IPS DF 6.9 (cell line): ENCODE measurements at regions not wholly inside any gene's neighbourhood (a gene's known extent, or its start where the extent isn't known, plus 50 kb on each side); places are given as distances from the start of the nearest gene placed in this dataset.

Experiments used
- DNase-seq: peaks from one replicate; pipeline ENCODE4 v3.0.0-alpha.2; 2013; ENCODE audit warnings: low read depth, low spot score
- H3K27ac ChIP-seq: one replicate; pipeline ENCODE4 v1.5.1; 2013; ENCODE audit warnings: low read length, control low read depth
- H3K27me3 ChIP-seq: 2 replicates; pipeline ENCODE4 v1.6.1; 2013; ENCODE audit warnings: mild to moderate bottlenecking, low read length; ENCODE audit not compliant: control insufficient read depth, insufficient read depth
- H3K36me3 ChIP-seq: 2 replicates; pipeline ENCODE4 v1.6.1; 2013; ENCODE audit warnings: low read length; ENCODE audit not compliant: control insufficient read depth, insufficient read depth
- H3K4me1 ChIP-seq: 2 replicates; pipeline ENCODE4 v1.6.1; 2013; ENCODE audit warnings: low read length; ENCODE audit not compliant: control insufficient read depth, insufficient read depth
- H3K4me3 ChIP-seq: 2 replicates; pipeline ENCODE4 v1.5.1; 2013; ENCODE audit warnings: mild to moderate bottlenecking, low read length
- H3K9me3 ChIP-seq: 2 replicates; pipeline ENCODE4 v1.6.1; 2013; ENCODE audit warnings: low read length, inconsistent platforms; ENCODE audit not compliant: control insufficient read depth, insufficient read depth
- WGBS: extraction: QIAGEN DNeasy Blood & Tissue Kit; methylation state at CpG from one replicate; pipeline ENCODE4 v1.1.7; 2013; ENCODE audit warnings: mixed read lengths, missing lambda C conversion rate; ENCODE audit not compliant: insufficient read length, insufficient coverage; 5-methylcytosine and 5-hydroxymethylcytosine counted together

DNA sequence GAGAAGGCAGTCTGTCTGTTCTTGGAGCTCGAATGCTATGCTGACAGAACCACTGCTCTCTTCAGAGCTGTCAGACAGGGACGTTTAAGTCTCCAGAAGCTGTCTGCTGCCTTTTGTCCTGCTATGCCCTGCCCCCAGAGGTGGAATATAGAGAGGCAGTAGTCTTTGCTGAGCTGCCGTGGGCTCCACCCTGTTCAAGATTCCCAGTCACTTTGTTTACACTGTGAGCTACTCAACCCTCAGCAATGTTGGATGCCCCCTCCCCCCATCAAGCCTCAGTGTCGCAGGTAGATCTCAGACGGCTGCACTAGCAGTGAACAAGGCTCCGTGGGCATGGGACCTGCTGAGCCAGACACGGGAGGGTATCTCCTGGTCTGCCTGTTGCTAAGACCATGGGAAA lies 344.2 kb downstream of the TMEM161B start:
- DNase-seq: no peak
- H3K4me1 ChIP-seq: no peaks in the 10 kb centered on the region
- WGBS: no CpG with 5 or more reads among the region's 7 CpGs
- H3K9me3 ChIP-seq: no peaks in the 10 kb centered on the region
- H3K36me3 ChIP-seq: no peaks in the 10 kb centered on the region
- H3K4me3 ChIP-seq: no peak overlapping the region
- H3K27ac ChIP-seq: no peak overlapping the region
- no peaks in the 10 kb centered on the region for H3K27me3 ChIP-seq

- H3K36me3 ChIP-seq: no peaks in the 10 kb centered on the region
- no peak overlapping the region for H3K4me3 ChIP-seq
- no peaks in the 10 kb centered on the region for H3K9me3 ChIP-seq
- WGBS: no CpG with 5 or more reads among the region's 4 CpGs
- no peak for DNase-seq
- no peaks in the 10 kb centered on the region for H3K27me3 ChIP-seq
- H3K27ac ChIP-seq: no peak overlapping the region
- no peaks in the 10 kb centered on the region; the same call in 1 of the 2 replicates for H3K4me1 ChIP-seq
Measured at GRCh38 chr5:87916320-87916719, 352.3 kb downstream of the TMEM161B start.

GRCh38 chr5:87912419-87912818 lies 356.2 kb downstream of the TMEM161B start:
- H3K27ac ChIP-seq: no peak overlapping the region
- no peaks in the 10 kb centered on the region for H3K27me3 ChIP-seq
- no peak for DNase-seq
- no peaks in the 10 kb centered on the region for H3K36me3 ChIP-seq
- H3K4me3 ChIP-seq: no peak overlapping the region
- no CpG with 5 or more reads among the region's 1 CpG for WGBS
- no peaks in the 10 kb centered on the region for H3K9me3 ChIP-seq
- peaks cover 3% of the 10 kb centered on the region; the same call in 1 of the 2 replicates for H3K4me1 ChIP-seq

- DNase-seq: peak; percentile 25
- WGBS: no CpG with 5 or more reads among the region's 2 CpGs
- Histone ChIP-seq H3K4me1 (peaks cover 3% of the 10 kb centered on the region; the same call in 1 of the 2 replicates), H3K27ac (no peak overlapping the region), H3K36me3 (no peaks in the 10 kb centered on the region), H3K9me3 (no peaks in the 10 kb centered on the region), H3K4me3 (no peak overlapping the region), H3K27me3 (no peaks in the 10 kb centered on the region)
Measured at GRCh38 chr5:87909382-87909781, 359.3 kb downstream of the TMEM161B start.

- Histone ChIP-seq H3K4me3 (no peak overlapping the region), H3K27me3 (no peaks in the 10 kb centered on the region), H3K27ac (no peak overlapping the region), H3K9me3 (no peaks in the 10 kb centered on the region), H3K4me1 (peaks cover 3% of the 10 kb centered on the region; the same call in 1 of the 2 replicates), H3K36me3 (no peaks in the 10 kb centered on the region)
- DNase-seq: no peak
Measured at GRCh38 chr5:87906962-87907361, 361.7 kb downstream of the TMEM161B start.

DNA sequence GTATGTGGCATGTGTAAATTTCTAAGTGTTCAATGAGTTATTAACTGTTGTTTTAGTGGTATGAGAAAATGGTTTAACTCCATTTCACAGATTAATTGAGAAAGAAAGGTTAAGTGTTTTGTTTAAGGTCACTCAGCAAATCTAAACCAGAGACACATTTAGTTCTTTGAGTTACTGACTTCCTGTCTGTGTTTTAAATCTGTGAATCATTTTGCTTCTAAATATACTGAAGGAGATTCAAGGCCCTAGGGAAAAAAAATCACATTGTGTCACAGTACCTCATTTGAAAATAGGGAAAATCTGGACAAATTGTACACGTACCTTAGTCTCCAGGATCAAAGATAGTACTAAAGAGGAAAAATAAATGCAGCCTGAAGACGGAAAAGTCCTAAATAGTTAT lies 368.2 kb downstream of the TMEM161B start:
- Histone ChIP-seq H3K9me3 (no peaks in the 10 kb centered on the region), H3K27me3 (no peaks in the 10 kb centered on the region), H3K36me3 (no peaks in the 10 kb centered on the region), H3K4me3 (no peak overlapping the region), H3K27ac (no peak overlapping the region), H3K4me1 (no peaks in the 10 kb centered on the region)
- DNase-seq: no peak
- no CpG with 5 or more reads among the region's 2 CpGs for WGBS

GRCh38 chr5:87899721-87900131 lies 368.9 kb downstream of the TMEM161B start:
- H3K27ac ChIP-seq: no peak overlapping the region
- WGBS: no CpG with 5 or more reads among the region's 3 CpGs
- no peaks in the 10 kb centered on the region for H3K9me3 ChIP-seq
- no peak for DNase-seq
- H3K27me3 ChIP-seq: no peaks in the 10 kb centered on the region
- H3K36me3 ChIP-seq: no peaks in the 10 kb centered on the region
- H3K4me3 ChIP-seq: no peak overlapping the region
- no peaks in the 10 kb centered on the region for H3K4me1 ChIP-seq

GRCh38 chr5:87899208-87899661 lies 369.4 kb downstream of the TMEM161B start:
- Histone ChIP-seq H3K27ac (no peak overlapping the region), H3K36me3 (no peaks in the 10 kb centered on the region), H3K9me3 (no peaks in the 10 kb centered on the region), H3K4me1 (no peaks in the 10 kb centered on the region), H3K27me3 (no peaks in the 10 kb centered on the region), H3K4me3 (no peak overlapping the region)
- no peak for DNase-seq
- no CpG with 5 or more reads among the region's 4 CpGs for WGBS

DNA sequence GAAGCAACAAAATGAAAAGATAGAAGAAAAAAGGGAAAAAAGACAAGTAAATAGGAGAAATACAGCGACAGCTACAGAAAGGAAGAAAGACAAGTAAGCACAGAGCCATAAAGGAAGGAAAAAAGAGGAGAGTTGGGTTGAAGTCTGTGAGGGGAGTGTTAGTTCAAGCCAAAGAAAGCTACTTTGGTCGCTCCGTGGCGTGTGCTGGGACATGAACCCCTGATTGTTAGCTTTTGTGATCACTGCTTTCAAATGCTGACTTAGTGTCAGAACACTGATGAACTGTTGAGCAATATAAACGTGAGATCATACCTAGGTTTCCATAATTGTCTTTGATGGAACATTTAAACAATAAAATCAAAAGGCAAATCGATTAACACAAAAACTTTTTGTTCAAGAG lies 370.1 kb downstream of the TMEM161B start:
- Histone ChIP-seq H3K9me3 (no peaks in the 10 kb centered on the region), H3K4me3 (no peak overlapping the region), H3K36me3 (no peaks in the 10 kb centered on the region), H3K27ac (no peak overlapping the region), H3K27me3 (no peaks in the 10 kb centered on the region), H3K4me1 (no peaks in the 10 kb centered on the region)
- DNase-seq: no peak
- WGBS: no CpG with 5 or more reads among the region's 6 CpGs

DNA sequence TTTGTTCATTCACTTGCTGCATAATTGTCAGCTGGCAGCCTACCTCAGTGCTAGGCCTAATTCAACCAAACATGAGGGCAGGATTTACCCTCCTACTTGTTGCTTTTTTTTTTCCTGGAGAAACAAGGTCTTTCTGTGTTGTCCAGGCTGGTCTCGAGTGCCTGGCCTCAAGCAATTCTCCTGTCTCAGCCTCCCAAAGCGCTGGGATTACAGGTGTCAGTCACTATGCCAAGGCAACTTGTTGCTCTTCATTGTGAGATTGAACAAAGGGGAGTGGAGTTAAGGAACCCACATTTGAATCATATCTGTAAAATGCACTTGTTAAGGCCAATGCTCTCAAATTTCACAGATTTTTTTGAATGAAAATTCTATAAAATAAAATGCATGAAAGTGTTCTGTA lies 380.5 kb downstream of the TMEM161B start:
- Histone ChIP-seq H3K36me3 (no peaks in the 10 kb centered on the region), H3K27ac (no peak overlapping the region), H3K9me3 (no peaks in the 10 kb centered on the region), H3K4me1 (no peaks in the 10 kb centered on the region), H3K4me3 (no peak overlapping the region), H3K27me3 (no peaks in the 10 kb centered on the region)
- no peak for DNase-seq
- WGBS: no CpG with 5 or more reads among the region's 2 CpGs

DNA sequence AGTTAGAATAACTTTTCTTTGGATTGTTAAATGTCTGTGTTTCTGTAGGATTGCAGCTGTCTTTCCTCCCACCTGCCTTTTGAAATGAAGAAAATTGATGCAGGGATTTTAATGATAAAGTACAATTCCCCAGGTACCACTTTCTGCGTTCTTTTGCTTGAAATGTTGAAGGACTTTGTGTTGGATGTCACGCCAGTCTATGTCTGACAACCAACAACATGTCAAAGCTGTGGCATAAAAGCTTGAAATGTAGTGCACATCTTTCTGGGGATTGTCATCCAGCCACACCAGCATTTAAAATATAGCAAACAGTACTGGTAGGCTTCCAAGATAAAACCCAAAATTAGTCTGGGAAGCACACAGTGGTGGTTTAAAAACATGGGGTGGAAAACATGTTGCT lies 381.4 kb downstream of the TMEM161B start:
- no peaks in the 10 kb centered on the region for H3K9me3 ChIP-seq
- no peaks in the 10 kb centered on the region for H3K4me1 ChIP-seq
- no peak overlapping the region for H3K27ac ChIP-seq
- H3K27me3 ChIP-seq: no peaks in the 10 kb centered on the region
- no peak overlapping the region for H3K4me3 ChIP-seq
- no peaks in the 10 kb centered on the region for H3K36me3 ChIP-seq
- DNase-seq: no peak
- no CpG with 5 or more reads among the region's 2 CpGs for WGBS
